Heart left ventricle (tissue), 13 donors: ENCODE measurements at regions not wholly inside any gene's neighbourhood (a gene's known extent, or its start where the extent isn't known, plus 50 kb on each side); places are given as distances from the start of the nearest gene placed in this dataset.

Experiments
- POLR2A ChIP-seq, 2 donors: fragments of 450-650 bp; IDR thresholded peaks; one replicate each; pipeline ENCODE4 v1.6.1; 2017; ENCODE audit warnings: antibody characterized with exemption in 2 of 2, mild to moderate bottlenecking in 2 of 2, moderate library complexity in 2 of 2
- TF ChIP-seq, protein P1 (sequence below), 12 donors: fragments of 200-600 bp; sonication (generic) in 4 of 12; IDR thresholded peaks; one replicate each; pipeline versions ENCODE4 v1.5.0 to v1.8.0; 2018 to 2022; ENCODE audit warnings: antibody characterized with exemption in 12 of 12, mild to moderate bottlenecking in 5 of 12
- donor health status: ischemic (EF 13 %, LVEDD 7.1; RV severe dilation, severe dysfunction).
- donor health status: DM: no; HTN: yes; CAD: no.
- donor health status: DM: no; HTN: no; CAD: no.
- donor health status: ischemic (EF 25% LVEDD 6.9; RV normal size, moderate dysfunction).
- donor health status: ischemic (EF 25% LVEDD 5.7; RV mildly dilated, moderate dysfunction).
- donor health status: ischemic (EF 35%, LVEDD 5.7; RV mildly dilated, moderate dysfunction).
- donor health status: nonischemic (EF 11% LVEDD 7.7; RV severe dilation, severe dysfunction).
- donor health status: DM: yes; HTN: yes; CAD: no.
- donor health status: PGD.
- donor health status: ischemic (EF 29% LVEDD 5.4; RV normal size, mild dysfunction).
- donor health status: nonischemic (EF 23%, LVEDD 6.1; RV moderate dilation, normal function).

GRCh38 chr1:58914925-58915324, 131.1 kb upstream of the JUN start:
- TF ChIP-seq, protein P1, sequence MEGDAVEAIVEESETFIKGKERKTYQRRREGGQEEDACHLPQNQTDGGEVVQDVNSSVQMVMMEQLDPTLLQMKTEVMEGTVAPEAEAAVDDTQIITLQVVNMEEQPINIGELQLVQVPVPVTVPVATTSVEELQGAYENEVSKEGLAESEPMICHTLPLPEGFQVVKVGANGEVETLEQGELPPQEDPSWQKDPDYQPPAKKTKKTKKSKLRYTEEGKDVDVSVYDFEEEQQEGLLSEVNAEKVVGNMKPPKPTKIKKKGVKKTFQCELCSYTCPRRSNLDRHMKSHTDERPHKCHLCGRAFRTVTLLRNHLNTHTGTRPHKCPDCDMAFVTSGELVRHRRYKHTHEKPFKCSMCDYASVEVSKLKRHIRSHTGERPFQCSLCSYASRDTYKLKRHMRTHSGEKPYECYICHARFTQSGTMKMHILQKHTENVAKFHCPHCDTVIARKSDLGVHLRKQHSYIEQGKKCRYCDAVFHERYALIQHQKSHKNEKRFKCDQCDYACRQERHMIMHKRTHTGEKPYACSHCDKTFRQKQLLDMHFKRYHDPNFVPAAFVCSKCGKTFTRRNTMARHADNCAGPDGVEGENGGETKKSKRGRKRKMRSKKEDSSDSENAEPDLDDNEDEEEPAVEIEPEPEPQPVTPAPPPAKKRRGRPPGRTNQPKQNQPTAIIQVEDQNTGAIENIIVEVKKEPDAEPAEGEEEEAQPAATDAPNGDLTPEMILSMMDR (IDR thresholded peaks at IDR 0.05), result no peak
- TF ChIP-seq POLR2A (IDR thresholded peaks at IDR 0.05), result no peak
